WERI-Rb-1 (cell line): ENCODE measurements at regions not wholly inside any gene's neighbourhood (a gene's known extent, or its start where the extent isn't known, plus 50 kb on each side); places are given as distances from the start of the nearest gene placed in this dataset.

Experiments used
- DNase-seq: peaks from one replicate; pipeline ENCODE4 v3.0.0-alpha.2; 2020
- H3K27ac ChIP-seq: fragments of 250-450 bp; sonication (Bioruptor Pico); 2 replicates; pipeline ENCODE4 v1.5.1; 2020; ENCODE audit warnings: mild to moderate bottlenecking, moderate library complexity
- H3K27me3 ChIP-seq: fragments of 250-450 bp; sonication (Bioruptor Pico); 2 replicates; pipeline ENCODE4 v1.5.1; 2021; ENCODE audit warnings: mild to moderate bottlenecking, low read depth, moderate library complexity; ENCODE audit not compliant: insufficient read depth, severe bottlenecking
- H3K36me3 ChIP-seq: fragments of 250-450 bp; sonication (Bioruptor Pico); 2 replicates; pipeline ENCODE4 v1.5.1; 2020; ENCODE audit warnings: mild to moderate bottlenecking, moderate library complexity
- H3K4me3 ChIP-seq: 2 replicates; pipeline ENCODE4 v1.5.1; 2011; ENCODE audit warnings: low read depth, mild to moderate bottlenecking, control low read depth, low read length
- H3K9me3 ChIP-seq: fragments of 250-450 bp; sonication (Bioruptor Pico); 2 replicates; pipeline ENCODE4 v1.5.1; 2021; ENCODE audit warnings: mild to moderate bottlenecking, moderate library complexity; ENCODE audit not compliant: severe bottlenecking
- CTCF ChIP-seq: IDR thresholded peaks from 2 replicates; pipeline ENCODE4 v1.5.1; 2011; ENCODE audit warnings: low read depth, mild to moderate bottlenecking, control low read depth, inconsistent platforms, low read length

GRCh38 chr14:76655331-76655730 is 105.9 kb upstream of the VASH1 start:
- TF ChIP-seq CTCF = no peak
- no peak for DNase-seq
- H3K27ac ChIP-seq = no peak overlapping the region
- H3K9me3 ChIP-seq = peaks cover 13% of the 10 kb centered on the region
- H3K36me3 ChIP-seq = no peaks in the 10 kb centered on the region
- no peaks in the 10 kb centered on the region for H3K27me3 ChIP-seq
- no peak overlapping the region for H3K4me3 ChIP-seq

GRCh38 chr14:76656592-76656991 is 104.7 kb upstream of the VASH1 start:
- H3K27me3 ChIP-seq = no peaks in the 10 kb centered on the region
- no peak overlapping the region for H3K27ac ChIP-seq
- no peak overlapping the region for H3K4me3 ChIP-seq
- TF ChIP-seq CTCF = no peak
- no peak for DNase-seq
- peaks cover 13% of the 10 kb centered on the region for H3K9me3 ChIP-seq
- H3K36me3 ChIP-seq = no peaks in the 10 kb centered on the region

- no peak for TF ChIP-seq CTCF
- DNase-seq = no peak
- H3K27ac ChIP-seq = no peak overlapping the region
- H3K4me3 ChIP-seq = no peak overlapping the region
- H3K27me3 ChIP-seq = no peaks in the 10 kb centered on the region
- H3K9me3 ChIP-seq = peaks cover 13% of the 10 kb centered on the region
- H3K36me3 ChIP-seq = no peaks in the 10 kb centered on the region
These were observed 103.9 kb upstream of the VASH1 start for GRCh38 chr14:76657404-76657803.

GRCh38 chr14:76657846-76658245 is 103.4 kb upstream of the VASH1 start:
- no peak overlapping the region for H3K4me3 ChIP-seq
- no peaks in the 10 kb centered on the region for H3K36me3 ChIP-seq
- H3K27me3 ChIP-seq = no peaks in the 10 kb centered on the region
- TF ChIP-seq CTCF = no peak
- no peak for DNase-seq
- H3K9me3 ChIP-seq = peaks cover 13% of the 10 kb centered on the region
- H3K27ac ChIP-seq = no peak overlapping the region

GRCh38 chr14:76662580-76662979 is 98.7 kb upstream of the VASH1 start:
- H3K27ac ChIP-seq = no peak overlapping the region
- no peaks in the 10 kb centered on the region for H3K36me3 ChIP-seq
- no peak for DNase-seq
- H3K4me3 ChIP-seq = no peak overlapping the region
- TF ChIP-seq CTCF = no peak
- H3K9me3 ChIP-seq = peaks cover 13% of the 10 kb centered on the region
- H3K27me3 ChIP-seq = no peaks in the 10 kb centered on the region

GRCh38 chr14:76664790-76665189 is 96.5 kb upstream of the VASH1 start:
- TF ChIP-seq CTCF = no peak
- no peak for DNase-seq
- H3K4me3 ChIP-seq = no peak overlapping the region
- H3K36me3 ChIP-seq = no peaks in the 10 kb centered on the region
- no peaks in the 10 kb centered on the region for H3K27me3 ChIP-seq
- H3K9me3 ChIP-seq = peaks cover 5% of the 10 kb centered on the region
- no peak overlapping the region for H3K27ac ChIP-seq
